DMS53 treated with DMSO at 0.1 percent for 48 hours (cell line): ENCODE measurements at regions not wholly inside any gene's neighbourhood (a gene's known extent, or its start where the extent isn't known, plus 50 kb on each side); places are given as distances from the start of the nearest gene placed in this dataset.
"Not testable (repeated sequence)": the region's sequence is repeated elsewhere in the genome, so short reads cannot be mapped to it uniquely, and the experiment has no call there.

Experiments used
- DNase-seq: peaks from one replicate; lab custom pipeline; 2025; ENCODE audit not compliant: unreplicated experiment; lab: John Stamatoyannopoulos, UW

DNA sequence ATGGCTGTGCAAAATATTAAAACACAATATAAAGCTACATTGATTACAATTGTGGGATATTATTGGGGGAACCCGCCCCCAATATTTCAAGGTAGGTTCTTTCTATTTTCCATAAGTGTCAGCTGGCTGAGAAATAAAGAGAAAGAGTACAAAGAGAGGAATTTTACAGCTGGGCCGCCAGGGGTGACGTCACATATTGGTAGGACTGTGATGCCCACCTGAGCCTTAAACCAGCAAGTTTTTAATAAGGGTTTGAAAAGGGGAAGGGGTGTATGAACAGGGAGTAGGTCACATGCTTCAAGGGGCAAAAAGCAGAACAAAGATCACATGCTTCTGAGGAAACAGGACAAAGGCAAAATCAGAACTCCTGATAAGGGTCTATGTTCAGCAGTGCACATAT, 219.3 kb upstream of the CNTNAP5 start:
- not testable (repeated sequence) for DNase-seq

DNA sequence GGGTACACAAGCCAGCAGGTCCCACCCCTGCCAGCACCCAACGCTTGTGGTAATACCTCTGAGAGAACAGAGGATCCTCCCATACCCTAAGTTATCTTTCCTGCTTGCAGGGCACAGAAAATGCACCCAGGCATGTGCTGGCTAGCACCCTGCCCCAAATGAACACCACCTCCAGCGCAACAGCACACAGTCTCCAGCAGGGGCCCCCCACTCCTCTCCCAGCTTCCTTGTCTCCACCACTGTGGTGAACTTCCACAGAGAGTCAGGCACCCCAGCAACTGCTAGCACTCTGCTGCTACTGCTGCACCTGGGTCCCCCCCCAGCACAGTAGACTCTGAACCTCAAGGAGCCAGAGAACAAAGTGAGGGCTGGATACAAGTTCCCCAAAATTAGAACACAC, 216.8 kb upstream of the CNTNAP5 start:
- DNase-seq = no peak

DNA sequence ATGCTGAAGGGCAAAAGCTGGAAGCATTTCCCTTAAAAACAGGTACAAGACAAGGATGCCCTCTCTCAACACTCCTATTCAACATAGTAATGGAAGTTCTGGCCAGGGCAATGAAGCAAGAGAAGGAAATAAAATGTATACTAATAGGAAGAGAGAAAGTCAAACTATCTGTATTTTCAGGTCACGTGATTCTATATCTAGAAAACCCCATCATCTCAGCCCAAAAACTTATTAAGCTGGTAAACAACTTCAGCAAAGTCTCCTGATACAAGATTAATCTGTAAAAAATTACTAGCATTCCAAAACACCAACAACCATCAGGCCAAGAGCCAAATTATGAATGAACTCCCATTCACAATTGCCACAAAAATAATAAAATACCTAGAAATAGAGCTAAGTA, 213.2 kb upstream of the CNTNAP5 start:
- no peak for DNase-seq

DNA sequence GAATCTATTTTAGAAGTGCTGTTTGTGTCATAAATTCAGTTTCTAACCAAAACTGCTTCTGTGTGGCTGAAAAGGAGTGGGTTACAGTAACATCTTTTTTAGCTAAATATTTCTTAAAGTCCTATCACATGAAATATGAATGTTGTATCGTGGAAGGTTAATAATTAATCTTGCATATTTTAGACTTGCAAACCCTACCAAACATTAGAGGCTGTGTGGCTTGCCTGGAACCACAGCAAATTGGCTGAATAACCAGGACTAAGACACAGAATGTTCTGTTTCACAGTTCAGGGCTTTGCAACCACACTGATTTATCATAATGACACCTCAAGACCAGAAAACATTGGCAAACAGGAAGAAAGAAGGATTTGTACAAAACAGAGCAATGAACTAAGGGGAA, 208.9 kb upstream of the CNTNAP5 start:
- no peak for DNase-seq

DNA sequence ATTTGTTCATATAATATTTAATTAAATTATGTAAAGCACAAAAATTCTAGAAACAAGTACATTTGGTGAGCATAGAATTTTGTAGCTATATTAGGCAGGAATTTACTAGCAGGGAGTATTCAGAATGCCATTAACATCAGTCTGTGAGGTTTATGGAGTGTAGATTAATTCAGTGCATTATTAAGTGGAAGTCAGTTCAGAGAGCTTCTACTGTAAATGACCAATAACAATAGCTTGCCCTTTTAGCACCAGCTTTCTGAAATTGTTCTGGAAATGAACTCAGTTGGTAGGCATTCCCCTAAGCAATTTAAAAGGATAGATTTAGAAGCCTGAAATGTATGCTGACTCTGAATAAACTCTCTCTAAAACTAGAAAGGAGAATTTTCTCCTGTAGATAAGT, 208.2 kb upstream of the CNTNAP5 start:
- no peak for DNase-seq

DNA sequence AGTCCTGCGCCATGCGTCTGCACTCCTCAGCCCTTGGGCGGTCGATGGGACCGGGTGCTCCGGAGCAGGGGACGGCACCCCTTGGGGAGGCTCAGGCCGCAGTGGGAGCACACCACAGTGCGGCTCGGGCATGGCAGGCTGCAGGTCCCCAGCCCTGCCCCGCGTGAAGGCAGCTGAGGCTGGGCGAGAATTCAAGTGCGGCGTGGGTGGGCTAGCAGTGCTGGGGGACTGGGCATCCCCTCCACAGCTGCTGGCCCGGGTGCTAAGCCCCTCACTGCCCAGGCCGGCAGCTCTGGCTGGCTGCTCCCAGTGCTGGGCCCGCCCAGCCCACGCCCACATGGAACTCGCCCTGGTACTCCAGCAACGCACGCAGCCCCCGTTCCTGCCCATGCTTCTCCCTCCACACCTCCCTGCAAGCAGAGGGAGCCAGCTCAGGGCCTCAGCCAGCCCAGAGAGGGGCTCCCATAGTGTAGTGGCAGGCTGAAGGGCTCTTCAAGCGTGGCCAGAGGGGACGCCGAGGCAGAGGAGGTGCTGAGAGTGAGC, 198.3 kb upstream of the CNTNAP5 start:
- no peak for DNase-seq

DNA sequence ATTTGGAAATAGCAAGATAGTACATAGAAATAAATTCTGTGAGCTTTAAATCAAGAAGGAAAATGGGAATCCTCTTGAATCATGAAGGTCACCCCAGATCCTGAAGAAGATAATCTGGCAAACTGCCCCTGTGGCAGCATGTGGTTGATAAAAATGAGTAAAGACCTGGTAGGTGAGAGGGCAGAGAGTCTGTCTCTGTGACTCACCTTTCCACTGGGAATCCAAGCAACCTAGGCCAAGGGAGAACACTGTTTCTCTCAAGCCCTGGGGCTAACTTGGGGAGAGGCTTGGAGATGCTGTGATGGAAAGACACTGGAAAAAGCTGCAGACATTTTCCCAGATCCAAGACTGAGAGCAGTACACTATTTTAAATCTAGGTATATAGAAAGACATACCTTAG, 185.8 kb upstream of the CNTNAP5 start:
- no peak for DNase-seq

DNA sequence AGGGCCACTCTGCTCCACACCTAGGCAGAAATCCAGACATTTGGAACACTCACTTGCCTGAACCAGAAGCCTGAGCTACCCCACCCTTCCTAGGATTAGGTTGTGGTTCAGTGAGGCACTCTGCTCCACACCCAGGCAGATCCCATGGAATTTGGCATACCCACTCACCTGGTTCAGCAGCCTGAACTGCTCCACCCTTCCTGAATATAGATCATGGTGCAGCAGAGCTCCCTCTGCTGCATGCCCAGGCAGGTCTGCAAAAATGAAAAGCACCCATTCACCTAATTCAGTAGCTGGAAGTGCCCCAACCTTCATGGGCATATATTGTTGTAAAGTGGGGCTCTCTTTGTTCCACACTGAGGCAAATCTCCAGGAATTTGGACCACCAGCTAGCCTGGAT, 185.1 kb upstream of the CNTNAP5 start:
- no peak for DNase-seq

DNA sequence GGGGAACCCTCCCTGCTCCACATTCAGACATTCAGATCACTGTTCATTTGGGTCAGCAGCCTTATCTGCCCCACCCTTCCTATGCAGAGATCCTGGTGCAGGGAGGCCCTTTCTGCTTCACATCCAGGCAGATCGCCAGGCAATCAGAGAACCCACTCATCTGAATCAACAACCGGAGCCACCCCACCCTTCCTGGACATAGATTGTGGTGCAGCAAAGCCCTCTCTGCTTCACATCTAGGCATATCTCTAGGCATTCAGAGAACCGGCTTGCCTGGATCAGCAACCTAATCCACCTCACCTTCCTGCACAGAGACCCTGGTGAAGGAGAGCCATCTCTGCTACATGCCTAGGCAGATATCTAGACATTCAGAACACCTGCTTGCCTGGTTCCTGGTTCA, 184.5 kb upstream of the CNTNAP5 start:
- DNase-seq = no peak

DNA sequence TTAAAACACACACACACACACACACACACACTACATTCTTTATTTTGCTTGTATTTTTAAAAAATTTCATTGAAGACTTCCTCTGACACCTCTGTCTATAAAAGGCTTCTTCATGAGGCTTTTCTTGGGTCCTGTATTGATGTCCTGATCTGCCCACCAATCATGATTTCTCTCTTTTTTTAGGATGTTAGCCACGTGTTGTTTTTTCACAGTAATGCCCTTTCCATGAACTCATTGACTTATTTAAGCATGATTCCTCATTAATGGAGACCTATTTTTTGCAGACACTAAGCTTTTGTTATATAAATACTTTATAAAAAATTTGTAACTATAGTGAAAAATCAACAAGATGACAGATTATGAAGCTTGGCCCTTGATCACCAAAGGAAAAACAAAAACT, 173.8 kb upstream of the CNTNAP5 start:
- DNase-seq = no peak

DNA sequence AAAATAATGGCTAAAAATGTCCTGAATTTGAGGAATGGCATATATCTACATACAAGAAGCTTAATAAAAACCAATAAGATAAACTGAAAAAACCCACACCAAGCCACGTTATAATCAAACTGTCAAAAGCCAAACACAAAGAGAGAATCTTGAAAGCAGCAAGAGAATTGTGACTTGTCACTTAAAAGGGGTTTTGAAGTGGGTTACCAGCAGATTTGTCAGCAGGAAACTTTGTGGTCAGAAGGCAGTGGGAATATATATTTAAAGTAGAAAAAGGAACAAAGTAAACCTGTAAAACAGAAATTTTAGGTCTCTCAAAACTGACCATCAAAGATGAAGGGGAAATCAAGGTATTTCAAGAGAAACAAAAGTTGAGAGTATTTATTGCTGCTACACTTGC, 171.9 kb upstream of the CNTNAP5 start:
- no peak for DNase-seq

DNA sequence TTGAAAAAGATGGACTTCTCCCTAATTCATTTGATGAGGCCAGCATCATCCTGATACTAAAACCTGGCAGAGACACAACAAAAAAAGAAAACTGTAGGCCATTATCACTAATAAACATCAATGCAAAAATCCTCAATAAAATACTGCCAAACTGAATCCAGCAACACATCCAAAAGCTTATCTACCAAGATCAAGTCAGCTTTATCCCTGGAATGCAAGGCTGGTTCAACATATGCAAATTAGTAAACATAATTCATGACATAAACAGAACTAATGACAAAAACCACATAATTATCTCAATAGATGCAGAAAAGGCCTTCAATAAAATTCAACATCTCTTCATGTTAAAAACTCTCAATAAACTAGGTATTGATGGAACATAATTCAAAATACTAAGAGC, 166.1 kb upstream of the CNTNAP5 start:
- DNase-seq = not testable (repeated sequence)

DNA sequence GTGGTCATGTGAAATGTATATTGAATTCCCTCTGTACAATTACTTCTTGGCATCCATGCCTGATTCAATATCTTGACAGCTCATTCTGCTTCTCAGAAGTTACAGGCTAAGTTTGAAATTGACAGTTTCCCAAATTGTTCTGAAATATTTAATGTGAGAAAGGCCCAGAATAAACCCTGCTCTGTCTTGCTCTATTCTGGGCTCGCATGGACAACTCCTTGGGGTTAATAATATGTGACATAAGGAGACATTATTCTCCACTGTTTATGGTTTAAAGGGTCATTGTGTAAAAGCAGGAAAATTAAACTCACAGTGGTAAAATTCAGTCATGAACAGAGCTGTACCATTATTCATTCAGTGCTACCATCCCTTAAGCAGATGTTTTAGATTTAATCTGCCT, 160.7 kb upstream of the CNTNAP5 start:
- DNase-seq = no peak

DNA sequence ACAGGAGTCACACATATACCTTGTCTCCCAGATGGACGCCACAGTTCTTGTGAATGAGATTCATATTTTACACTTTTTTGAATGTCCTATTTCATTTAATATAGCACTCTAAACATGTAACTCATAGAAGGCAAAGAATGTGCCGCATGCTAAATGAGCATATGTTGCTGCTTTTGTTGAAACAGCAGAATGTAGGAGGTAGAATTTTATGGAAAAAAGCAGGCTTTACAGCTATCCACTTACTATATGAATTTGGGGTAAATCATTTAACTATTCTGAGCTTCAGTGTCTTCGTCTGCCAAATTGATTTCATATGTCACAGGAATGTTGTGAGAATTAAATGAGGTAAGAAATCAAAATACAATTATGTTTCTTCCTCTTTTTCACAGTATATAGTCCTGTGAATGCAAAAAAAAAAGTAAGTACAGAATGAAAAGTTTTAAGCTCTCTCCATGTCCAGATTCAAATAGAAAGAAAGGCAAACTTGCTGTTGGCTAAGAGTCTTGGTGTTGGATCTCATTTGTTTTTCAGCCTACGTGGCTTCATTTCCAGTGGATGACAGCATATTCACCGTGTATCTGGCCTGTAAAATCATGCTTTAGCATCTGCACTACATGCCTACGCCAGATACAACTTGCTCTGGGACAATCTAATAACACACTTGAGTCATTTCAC, 154.7 kb upstream of the CNTNAP5 start:
- DNase-seq = no peak

DNA sequence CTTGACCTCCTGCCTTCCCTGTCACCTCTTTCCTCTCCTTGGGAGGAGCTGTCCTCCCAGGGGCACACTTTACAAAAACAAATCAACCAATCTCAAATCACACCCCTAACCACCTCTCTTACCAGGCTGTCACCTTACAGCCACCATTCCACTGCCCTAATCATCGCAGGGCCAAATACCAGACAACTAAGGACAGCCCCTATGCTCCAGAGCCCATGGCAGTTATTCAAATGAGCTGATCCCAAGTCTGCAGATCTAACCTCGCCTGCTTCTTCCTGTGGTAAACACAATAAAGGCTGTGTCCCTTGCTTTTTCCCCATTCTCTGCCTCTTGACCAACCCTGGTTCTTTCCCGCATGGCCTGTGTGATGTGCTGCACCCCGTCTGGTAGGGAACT, 154.2 kb upstream of the CNTNAP5 start:
- no peak for DNase-seq

DNA sequence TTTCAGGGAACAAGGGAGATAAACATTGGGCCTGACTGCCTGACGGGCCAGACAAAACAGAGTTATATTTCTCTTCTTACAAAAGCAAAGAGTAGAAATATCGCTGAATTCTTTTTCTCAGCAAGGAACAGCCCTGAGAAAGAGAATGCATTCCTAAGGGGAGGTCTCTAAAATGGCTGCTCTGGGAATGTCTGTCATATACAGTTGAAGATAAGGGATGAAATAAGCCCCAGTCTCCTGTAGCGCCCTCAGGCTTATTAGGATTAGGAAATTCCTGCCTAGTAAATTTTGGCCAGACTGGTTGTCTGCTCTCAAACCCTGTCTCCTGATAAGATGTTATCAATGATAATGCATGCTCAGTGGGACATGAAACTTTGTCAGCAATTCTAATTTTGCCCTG, 134.9 kb upstream of the CNTNAP5 start:
- DNase-seq = no peak

DNA sequence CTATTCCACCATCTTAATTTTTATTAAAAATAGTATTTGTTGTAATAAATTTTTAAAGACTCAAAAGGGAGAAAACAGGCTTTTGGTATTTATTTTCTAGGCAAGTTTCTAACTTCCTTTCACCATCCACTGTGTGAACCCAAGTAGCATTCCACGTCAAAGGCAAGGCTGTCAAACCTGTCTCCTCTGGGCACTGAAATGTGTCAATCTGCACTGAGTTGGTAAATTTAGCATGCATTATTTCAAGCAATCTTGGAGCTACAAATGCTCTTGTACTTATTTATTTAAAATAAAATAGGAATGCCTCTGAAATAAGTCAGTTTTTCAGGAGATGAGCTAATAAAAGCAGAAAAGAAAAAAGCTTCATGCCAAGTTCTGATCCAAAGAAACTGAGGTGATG, 130.9 kb upstream of the CNTNAP5 start:
- DNase-seq = no peak

DNA sequence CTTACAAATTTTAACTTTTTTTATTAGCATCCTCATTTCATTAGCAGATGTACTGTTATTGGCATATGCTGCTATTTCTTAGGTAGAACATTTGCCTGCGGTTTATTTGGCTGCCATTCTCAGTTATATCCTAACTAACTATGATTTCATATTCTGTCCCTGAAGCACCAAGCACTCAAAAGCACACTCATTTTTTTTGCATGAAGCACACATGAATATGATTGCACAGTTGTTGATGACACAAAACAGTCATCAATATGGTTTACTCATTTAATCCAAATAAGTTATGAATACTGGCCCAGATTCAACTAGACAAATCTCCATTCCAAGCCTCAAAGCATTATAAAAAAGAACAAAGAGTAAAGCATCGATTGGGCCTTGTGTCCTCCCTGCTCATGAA, 129.4 kb upstream of the CNTNAP5 start:
- no peak for DNase-seq

DNA sequence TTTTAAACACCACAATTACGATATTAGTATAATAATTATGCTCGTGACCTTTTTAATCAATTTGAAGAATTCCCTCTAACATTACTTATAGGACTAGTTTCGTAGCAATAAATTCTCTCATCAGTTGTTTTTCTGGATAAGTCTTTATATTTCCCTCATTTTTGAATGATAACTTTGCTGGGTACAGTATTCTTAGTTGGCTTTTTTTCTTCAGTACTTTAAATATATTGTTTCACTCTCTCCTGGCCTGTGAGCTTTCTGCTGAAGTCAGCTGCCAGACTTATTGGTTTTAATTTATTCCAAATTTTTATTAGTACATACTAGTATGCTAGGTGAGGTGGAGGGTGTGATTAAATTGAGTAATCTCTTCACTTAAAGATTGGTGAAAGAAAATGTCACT, 123.8 kb upstream of the CNTNAP5 start:
- no peak for DNase-seq

DNA sequence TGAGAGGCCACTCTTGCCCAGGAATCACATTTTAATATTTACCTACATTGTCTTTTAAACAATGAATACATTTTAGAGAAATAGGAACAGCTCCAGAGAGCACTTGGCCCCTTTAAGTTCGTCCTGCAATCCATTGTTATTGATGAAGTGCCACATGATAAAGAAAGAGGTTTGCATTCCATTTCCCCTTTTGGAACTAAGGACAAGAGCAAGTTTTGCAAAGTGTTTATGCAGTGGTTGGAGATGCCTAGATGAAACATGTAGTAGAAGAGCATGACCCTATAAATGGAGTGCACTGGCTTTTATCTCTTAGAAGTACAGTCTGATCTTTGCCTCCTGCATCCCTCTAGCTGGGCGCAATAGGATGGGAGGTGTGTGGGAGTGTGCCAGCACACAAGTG, 118.7 kb upstream of the CNTNAP5 start:
- no peak for DNase-seq

DNA sequence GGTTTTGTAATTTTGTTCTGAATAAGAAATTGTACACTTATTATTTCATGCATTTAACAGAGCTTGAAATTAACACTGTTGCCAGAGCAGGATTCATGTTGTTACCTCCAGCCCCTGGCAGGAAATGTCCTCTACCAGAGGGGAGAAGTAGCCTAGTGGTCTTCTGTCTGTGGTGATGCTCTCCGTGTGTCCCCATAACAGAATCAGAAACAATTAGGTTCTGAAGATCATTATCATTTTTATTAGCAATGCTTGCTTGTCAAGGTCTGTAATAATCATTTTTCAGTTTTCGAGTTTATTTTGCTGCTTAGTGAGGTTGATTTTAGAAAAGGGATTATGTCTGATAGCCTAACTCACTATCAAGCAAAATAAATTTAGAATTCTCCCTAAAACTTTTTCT, 116.6 kb upstream of the CNTNAP5 start:
- no peak for DNase-seq

DNA sequence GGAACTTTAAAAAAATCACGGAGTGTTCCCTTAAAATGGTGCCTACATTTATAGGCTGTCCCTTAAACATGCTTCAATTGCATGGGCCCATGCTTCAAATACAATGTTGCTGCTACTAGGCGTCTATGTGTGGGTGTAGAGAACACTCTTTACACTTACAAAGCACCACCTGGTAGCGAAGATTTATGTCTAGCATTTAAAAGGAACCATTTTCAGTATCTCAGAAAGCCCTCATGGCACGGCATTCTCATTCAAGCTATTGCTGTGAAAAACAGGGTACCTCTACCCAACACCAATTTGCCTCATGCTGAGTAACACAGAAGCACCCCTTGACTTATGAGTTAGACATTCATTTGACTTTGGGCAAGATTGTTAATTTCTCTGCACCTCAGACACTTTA, 112.9 kb upstream of the CNTNAP5 start:
- DNase-seq = no peak

DNA sequence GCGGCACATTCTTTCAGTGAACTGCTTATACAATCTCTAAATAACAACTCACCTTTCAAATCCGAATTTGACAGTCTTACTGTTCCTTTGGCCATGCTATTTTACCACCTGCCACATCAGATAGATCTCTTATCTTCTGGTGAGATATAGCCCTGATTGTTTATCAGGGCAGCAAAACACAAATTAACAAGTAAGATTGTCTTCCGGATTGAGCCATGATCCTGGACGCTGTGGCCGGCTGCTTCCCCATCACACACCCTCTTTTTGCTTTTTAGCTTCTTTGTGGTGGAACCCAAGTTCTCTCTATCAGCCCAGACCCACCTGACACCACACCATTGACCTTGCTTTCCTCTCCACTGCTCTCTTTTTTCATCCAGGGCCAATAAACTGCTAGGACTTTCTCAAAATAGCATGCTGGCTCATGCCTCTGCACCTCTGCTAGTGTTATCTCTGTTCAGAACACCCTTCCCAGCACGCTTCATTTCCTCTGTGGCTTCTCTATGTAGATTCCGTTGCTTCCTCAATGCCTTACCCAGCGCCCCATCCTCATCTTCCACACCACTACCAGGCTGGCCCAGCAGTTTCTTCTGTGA, 111.8 kb upstream of the CNTNAP5 start:
- no peak for DNase-seq
